ACC112 (cell line): ENCODE measurements at regions not wholly inside any gene's neighbourhood (a gene's known extent, or its start where the extent isn't known, plus 50 kb on each side); places are given as distances from the start of the nearest gene placed in this dataset.
A peak's percentile ranks its signal among the peaks of the same experiment; 100 is the strongest.

ENCODE experiments used
- H2AFZ ChIP-seq: fragments of 200-600 bp; sonication (generic); one replicate; pipeline ENCODE4 v1.6.0; 2017; ENCODE audit warnings: antibody characterized with exemption, low read length; ENCODE audit not compliant: unreplicated experiment
- H3K27ac ChIP-seq: fragments of 200-600 bp; sonication (generic); 2 replicates; pipeline ENCODE4 v1.5.1; 2014; ENCODE audit warnings: low read depth, mild to moderate bottlenecking, antibody characterized with exemption, low read length, moderate library complexity
- H3K27me3 ChIP-seq: fragments of 200-600 bp; sonication (generic); 2 replicates; pipeline ENCODE4 v1.6.1; 2014; ENCODE audit warnings: mild to moderate bottlenecking, antibody characterized with exemption, low read length, moderate library complexity, mixed read lengths; ENCODE audit not compliant: insufficient read depth
- H3K36me3 ChIP-seq: fragments of 200-600 bp; sonication (generic); 2 replicates; pipeline ENCODE4 v1.6.1; 2016; ENCODE audit warnings: mild to moderate bottlenecking, antibody characterized with exemption, low read length, moderate library complexity, mixed read lengths; ENCODE audit not compliant: insufficient read depth
- H3K4me1 ChIP-seq: fragments of 200-600 bp; sonication (generic); one replicate; pipeline ENCODE4 v1.6.1; 2016; ENCODE audit warnings: low read length, mixed read lengths; ENCODE audit not compliant: insufficient read depth, unreplicated experiment, control insufficient read depth
- H3K4me3 ChIP-seq: fragments of 200-600 bp; sonication (generic); 2 replicates; pipeline ENCODE4 v1.5.1; 2014; ENCODE audit warnings: mild to moderate bottlenecking, low read depth, low read length
- H3K79me2 ChIP-seq: fragments of 200-600 bp; sonication (generic); one replicate; pipeline ENCODE4 v1.6.0; 2016; ENCODE audit warnings: low read length; ENCODE audit not compliant: control insufficient read depth, unreplicated experiment, insufficient read depth

GRCh38 chr6:11925805-11926204, 86.3 kb upstream of the HIVEP1 start:
- H3K36me3 ChIP-seq, result no peaks in the 10 kb centered on the region

GRCh38 chr6:11923621-11924020, 88.5 kb upstream of the HIVEP1 start:
- Histone ChIP-seq H3K4me3 (no peak overlapping the region), H2AFZ (no peak overlapping the region), H3K36me3 (no peaks in the 10 kb centered on the region), H3K79me2 (no peaks in the 10 kb centered on the region), H3K27ac (no peak overlapping the region), H3K4me1 (peaks cover 20% of the 10 kb centered on the region), H3K27me3 (no peaks in the 10 kb centered on the region)

More at GRCh38 chr6:11925805-11926204, 86.3 kb upstream of the HIVEP1 start:
- Histone ChIP-seq H3K27ac (no peak overlapping the region), H3K27me3 (no peaks in the 10 kb centered on the region), H3K4me3 (no peak overlapping the region), H2AFZ (no peak overlapping the region), H3K79me2 (no peaks in the 10 kb centered on the region), H3K4me1 (peaks cover 13% of the 10 kb centered on the region)

GRCh38 chr6:11922901-11923300, 89.2 kb upstream of the HIVEP1 start:
- Histone ChIP-seq H3K4me3 (no peak overlapping the region), H3K27ac (no peak overlapping the region), H3K36me3 (no peaks in the 10 kb centered on the region), H2AFZ (no peak overlapping the region), H3K27me3 (no peaks in the 10 kb centered on the region), H3K4me1 (peaks cover 20% of the 10 kb centered on the region), H3K79me2 (no peaks in the 10 kb centered on the region)

GRCh38 chr6:11921751-11922150, 90.4 kb upstream of the HIVEP1 start:
- H3K27me3 ChIP-seq, result no peaks in the 10 kb centered on the region
- peak overlapping the region; percentile 87 for H2AFZ ChIP-seq
- peak overlapping the region; percentile 77 for H3K27ac ChIP-seq
- peaks cover 20% of the 10 kb centered on the region for H3K4me1 ChIP-seq
- H3K79me2 ChIP-seq, result no peaks in the 10 kb centered on the region
- no peaks in the 10 kb centered on the region for H3K36me3 ChIP-seq
- H3K4me3 ChIP-seq, result no peak overlapping the region

- Histone ChIP-seq H3K27me3 (no peaks in the 10 kb centered on the region), H3K4me1 (peaks cover 20% of the 10 kb centered on the region), H2AFZ (peak overlapping the region; percentile 87), H3K27ac (peak overlapping the region; percentile 77), H3K4me3 (no peak overlapping the region), H3K36me3 (no peaks in the 10 kb centered on the region), H3K79me2 (no peaks in the 10 kb centered on the region)
These were observed 91.1 kb upstream of the HIVEP1 start for GRCh38 chr6:11921017-11921438.

GRCh38 chr6:11920566-11920965, 91.5 kb upstream of the HIVEP1 start:
- Histone ChIP-seq H2AFZ (no peak overlapping the region), H3K27me3 (no peaks in the 10 kb centered on the region), H3K36me3 (no peaks in the 10 kb centered on the region), H3K4me3 (no peak overlapping the region), H3K27ac (peak overlapping the region; percentile 15; the same call in 1 of the 2 replicates), H3K4me1 (peaks cover 20% of the 10 kb centered on the region), H3K79me2 (no peaks in the 10 kb centered on the region)

- H3K79me2 ChIP-seq, result no peaks in the 10 kb centered on the region
- no peaks in the 10 kb centered on the region for H3K36me3 ChIP-seq
- H2AFZ ChIP-seq, result no peak overlapping the region
- H3K27ac ChIP-seq, result no peak overlapping the region
- peaks cover 20% of the 10 kb centered on the region for H3K4me1 ChIP-seq
- no peak overlapping the region for H3K4me3 ChIP-seq
- no peaks in the 10 kb centered on the region for H3K27me3 ChIP-seq
These were observed 92.2 kb upstream of the HIVEP1 start for GRCh38 chr6:11919771-11920440.

GRCh38 chr6:11918739-11919605, 93.1 kb upstream of the HIVEP1 start:
- Histone ChIP-seq H3K4me1 (peaks cover 20% of the 10 kb centered on the region), H3K27me3 (no peaks in the 10 kb centered on the region), H3K27ac (no peak overlapping the region), H3K79me2 (no peaks in the 10 kb centered on the region), H3K4me3 (no peak overlapping the region), H2AFZ (no peak overlapping the region), H3K36me3 (no peaks in the 10 kb centered on the region)

- H3K4me1 ChIP-seq, result peaks cover 20% of the 10 kb centered on the region
- no peaks in the 10 kb centered on the region for H3K79me2 ChIP-seq
- no peak overlapping the region for H2AFZ ChIP-seq
- no peak overlapping the region for H3K27ac ChIP-seq
- H3K36me3 ChIP-seq, result no peaks in the 10 kb centered on the region
- H3K27me3 ChIP-seq, result no peaks in the 10 kb centered on the region
- no peak overlapping the region for H3K4me3 ChIP-seq
These were observed 94.0 kb upstream of the HIVEP1 start for GRCh38 chr6:11917951-11918738.

GRCh38 chr6:11912420-11912819, 99.7 kb upstream of the HIVEP1 start:
- no peaks in the 10 kb centered on the region for H3K36me3 ChIP-seq
- peaks cover 4% of the 10 kb centered on the region for H3K4me1 ChIP-seq
- H2AFZ ChIP-seq, result no peak overlapping the region
- no peak overlapping the region for H3K4me3 ChIP-seq
- no peak overlapping the region for H3K27ac ChIP-seq
- H3K27me3 ChIP-seq, result no peaks in the 10 kb centered on the region
- H3K79me2 ChIP-seq, result no peaks in the 10 kb centered on the region
